ENCODE measurements at regions not wholly inside any gene's neighbourhood (a gene's known extent, or its start where the extent isn't known, plus 50 kb on each side); places are given as distances from the start of the nearest gene placed in this dataset.

DNA sequence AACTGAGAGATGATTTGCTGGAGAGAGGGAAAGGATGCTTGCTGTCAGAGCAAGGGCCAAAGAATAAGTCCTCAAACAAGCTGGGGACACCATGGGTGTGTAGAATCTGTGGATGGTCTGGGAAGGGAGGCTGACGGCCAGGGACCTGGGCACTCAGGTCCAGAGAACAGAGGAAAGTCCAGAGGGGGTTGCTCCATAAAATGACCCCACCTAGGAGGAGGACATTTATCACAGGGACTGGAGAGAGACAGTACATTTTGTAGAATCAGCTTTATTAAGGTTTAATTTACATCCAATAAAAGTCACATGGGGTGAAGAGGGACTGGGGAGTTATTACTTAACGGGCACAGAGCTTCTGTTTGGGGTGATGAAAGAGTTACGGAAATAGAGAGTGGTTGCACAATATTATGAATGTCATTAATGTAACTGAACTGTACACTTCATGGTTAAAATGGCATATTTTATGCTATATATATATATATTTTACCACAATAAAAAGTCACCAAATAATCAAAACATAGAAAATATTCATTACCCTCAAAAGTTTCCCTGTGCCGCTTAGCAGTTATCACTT, 73.0 kb upstream of the ABCD3 start:
- no CpG with 5 or more reads among the region's 4 CpGs for WGBS, 2 donors (ENCODE audit: extremely low coverage in 2 of 2, insufficient read length in 2 of 2, insufficient replicate concordance in 1 of 2)

DNA sequence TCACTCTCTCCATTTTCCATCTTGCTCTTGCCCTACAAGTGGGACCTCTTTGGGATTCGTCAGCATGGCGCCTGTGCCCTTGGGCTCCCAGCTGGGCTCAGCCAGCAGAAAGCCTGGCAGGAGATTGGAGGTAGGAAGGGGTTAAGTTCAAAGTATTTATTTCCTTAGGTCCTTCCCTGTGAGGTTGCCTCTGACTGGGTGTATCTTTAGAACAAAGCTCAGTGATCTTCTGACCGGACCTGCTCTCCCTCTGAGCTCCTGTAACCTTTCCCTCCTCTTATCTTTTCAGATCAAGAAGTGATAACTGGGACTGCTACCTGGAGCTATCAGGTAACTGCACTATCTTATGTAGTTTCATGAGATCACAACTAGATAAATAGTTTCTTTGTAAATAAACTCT, 75.8 kb upstream of the ABCD3 start:
- no peak overlapping the region for H2AK5ac ChIP-seq (ENCODE audit: low read depth, low read length)
- no peak for DNase-seq (ENCODE audit: low spot score)
- no peak overlapping the region for H2BK120ac ChIP-seq (ENCODE audit: low read depth, low read length)
- no peak overlapping the region for H3K14ac ChIP-seq (ENCODE audit: low read length)
- no peaks in the 10 kb centered on the region for H3K4me1 ChIP-seq (ENCODE audit: control insufficient read depth in 2 of 2, insufficient read depth in 1 of 2, low read depth in 1 of 2, low read length in 2 of 2)
- no CpG with 5 or more reads among the region's 3 CpGs for WGBS, 2 donors (ENCODE audit: extremely low coverage in 2 of 2, insufficient read length in 2 of 2, insufficient replicate concordance in 1 of 2)
- no peak overlapping the region for H4K91ac ChIP-seq (ENCODE audit: low read depth, low read length, poor library complexity)
- no peak overlapping the region for H3K4me3 ChIP-seq (ENCODE audit: low read length in 2 of 2)
- H2BK5ac ChIP-seq (ENCODE audit: low read length), result no peak overlapping the region
- H3K27me3 ChIP-seq (ENCODE audit: control insufficient read depth in 3 of 3, insufficient read depth in 3 of 3, low read depth in 1 of 3, low read length in 3 of 3), result peaks cover 0 to 15% (median 0%) of the 10 kb centered on the region in 3 experiments
- H2BK15ac ChIP-seq (ENCODE audit: low read length), result no peak overlapping the region
- no peak overlapping the region for H2BK12ac ChIP-seq (ENCODE audit: low read length)
- H3K23ac ChIP-seq (ENCODE audit: low read depth, low read length, poor library complexity), result no peak overlapping the region
- no peaks in the 10 kb centered on the region for H3K79me1 ChIP-seq (ENCODE audit: low read depth, low read length)
- no peak overlapping the region for H3K4ac ChIP-seq (ENCODE audit: low read length)
- H3K9ac ChIP-seq (ENCODE audit: low read depth, low read length, poor library complexity), result no peak overlapping the region
- no peaks in the 10 kb centered on the region for H3K36me3 ChIP-seq (replicated peaks in 1 of 2; ENCODE audit: control insufficient read depth in 2 of 2, insufficient read depth in 2 of 2, low read length in 2 of 2)
- no peak overlapping the region for H3K4me2 ChIP-seq (ENCODE audit: insufficient read depth, low read length, poor library complexity, severe bottlenecking)
- H3K27ac ChIP-seq (replicated peaks; ENCODE audit: low read length), result no peak overlapping the region
- H3K18ac ChIP-seq (ENCODE audit: low read length), result no peak overlapping the region
- no peaks in the 10 kb centered on the region for H3K9me3 ChIP-seq (replicated peaks in 1 of 2; ENCODE audit: control insufficient read depth in 2 of 2, insufficient read depth in 1 of 2, low read depth in 1 of 2, low read length in 2 of 2)
- H4K8ac ChIP-seq (ENCODE audit: low read depth, low read length), result no peak overlapping the region
- no peak overlapping the region for H2AFZ ChIP-seq (ENCODE audit: low read length)

More for the DNA sequence above, 73.0 kb upstream of the ABCD3 start:
- Histone ChIP-seq H3K23ac (ENCODE audit: low read depth, low read length, poor library complexity) (no peak overlapping the region), H4K8ac (ENCODE audit: low read depth, low read length) (no peak overlapping the region), H3K9me3 (replicated peaks in 1 of 2; ENCODE audit: control insufficient read depth in 2 of 2, insufficient read depth in 1 of 2, low read depth in 1 of 2, low read length in 2 of 2) (no peaks in the 10 kb centered on the region), H2AK5ac (ENCODE audit: low read depth, low read length) (no peak overlapping the region), H3K4me1 (ENCODE audit: control insufficient read depth in 2 of 2, insufficient read depth in 1 of 2, low read depth in 1 of 2, low read length in 2 of 2) (no peaks in the 10 kb centered on the region), H2BK15ac (ENCODE audit: low read length) (no peak overlapping the region), H2BK12ac (ENCODE audit: low read length) (no peak overlapping the region), H2AFZ (ENCODE audit: low read length) (no peak overlapping the region), H3K4me3 (ENCODE audit: low read length in 2 of 2) (no peak overlapping the region), H3K79me1 (ENCODE audit: low read depth, low read length) (no peaks in the 10 kb centered on the region), H3K27me3 (ENCODE audit: control insufficient read depth in 3 of 3, insufficient read depth in 3 of 3, low read depth in 1 of 3, low read length in 3 of 3) (peaks cover 0 to 23% (median 0%) of the 10 kb centered on the region in 3 experiments), H4K91ac (ENCODE audit: low read depth, low read length, poor library complexity) (no peak overlapping the region), H3K27ac (replicated peaks; ENCODE audit: low read length) (no peak overlapping the region), H3K14ac (ENCODE audit: low read length) (no peak overlapping the region), H2BK120ac (ENCODE audit: low read depth, low read length) (no peak overlapping the region), H3K9ac (ENCODE audit: low read depth, low read length, poor library complexity) (no peak overlapping the region), H2BK5ac (ENCODE audit: low read length) (no peak overlapping the region), H3K4ac (ENCODE audit: low read length) (no peak overlapping the region), H3K18ac (ENCODE audit: low read length) (no peak overlapping the region), H3K4me2 (ENCODE audit: insufficient read depth, low read length, poor library complexity, severe bottlenecking) (no peak overlapping the region), H3K36me3 (replicated peaks in 1 of 2; ENCODE audit: control insufficient read depth in 2 of 2, insufficient read depth in 2 of 2, low read length in 2 of 2) (no peaks in the 10 kb centered on the region)
- DNase-seq (ENCODE audit: low spot score), result no peak

DNA sequence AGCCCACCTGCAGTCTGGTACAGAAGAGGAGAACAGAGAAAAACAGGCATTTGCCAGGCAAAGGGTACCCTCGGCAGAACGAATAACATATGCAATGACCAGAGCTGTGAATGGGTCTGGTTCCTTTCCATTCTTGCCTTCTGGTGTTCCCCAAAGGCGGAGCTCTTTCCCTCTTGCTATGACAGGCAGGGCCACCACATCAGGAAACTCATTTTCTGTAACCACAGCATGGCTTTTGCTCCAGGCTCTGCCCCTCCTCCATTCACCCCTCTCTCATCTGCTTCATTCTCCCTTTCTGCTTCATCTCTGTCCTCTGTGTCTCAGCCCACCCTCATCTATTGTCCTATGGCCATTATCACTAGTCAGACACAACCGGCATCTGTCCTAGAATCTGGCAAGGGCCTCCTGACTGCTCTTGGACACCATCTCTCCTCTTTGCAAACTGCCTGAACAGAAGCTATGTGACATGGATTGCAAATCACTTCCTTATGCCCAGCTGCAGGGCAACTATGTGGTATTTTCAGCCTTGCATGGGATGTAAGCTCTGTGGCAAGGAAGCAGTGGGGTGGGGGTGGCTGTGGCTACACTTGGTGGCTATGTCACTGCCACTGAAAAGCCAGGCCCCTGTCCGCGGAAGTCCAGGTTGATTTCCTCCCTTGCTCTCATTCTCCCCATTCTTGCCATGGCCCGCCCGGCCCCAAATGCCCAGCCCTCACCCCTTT, 78.8 kb upstream of the ABCD3 start:
- Histone ChIP-seq H3K9me3 (replicated peaks in 1 of 2; ENCODE audit: control insufficient read depth in 2 of 2, insufficient read depth in 1 of 2, low read depth in 1 of 2, low read length in 2 of 2) (no peaks in the 10 kb centered on the region), H2BK15ac (ENCODE audit: low read length) (no peak overlapping the region), H4K91ac (ENCODE audit: low read depth, low read length, poor library complexity) (no peak overlapping the region)

DNA sequence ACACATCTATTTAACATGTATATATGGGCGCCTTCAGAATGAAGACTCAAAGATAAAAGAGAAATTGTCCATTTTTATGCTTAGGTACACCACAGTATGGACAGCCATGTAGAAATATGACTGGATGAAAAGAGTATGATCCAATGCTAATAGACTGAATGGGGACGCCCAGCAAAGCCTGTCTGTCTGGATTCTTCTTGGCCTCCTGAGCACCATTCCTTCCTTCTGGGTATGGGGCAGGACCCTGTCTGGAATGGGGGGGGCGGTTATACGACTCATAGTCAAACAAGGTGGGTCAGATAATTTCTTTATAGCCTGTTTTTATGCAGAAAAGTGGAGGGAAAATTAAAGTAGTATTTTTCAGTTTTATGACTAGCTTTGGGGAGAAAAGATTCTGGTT, 81.2 kb upstream of the ABCD3 start:
- Histone ChIP-seq H3K79me1 (ENCODE audit: low read depth, low read length) (no peaks in the 10 kb centered on the region), H4K8ac (ENCODE audit: low read depth, low read length) (no peak overlapping the region), H3K4ac (ENCODE audit: low read length) (no peak overlapping the region), H3K14ac (ENCODE audit: low read length) (no peak overlapping the region), H2BK15ac (ENCODE audit: low read length) (no peak overlapping the region), H2BK12ac (ENCODE audit: low read length) (no peak overlapping the region), H3K9me3 (replicated peaks in 1 of 2; ENCODE audit: control insufficient read depth in 2 of 2, insufficient read depth in 1 of 2, low read depth in 1 of 2, low read length in 2 of 2) (no peaks in the 10 kb centered on the region), H3K23ac (ENCODE audit: low read depth, low read length, poor library complexity) (no peak overlapping the region), H3K9ac (ENCODE audit: low read depth, low read length, poor library complexity) (no peak overlapping the region), H3K18ac (ENCODE audit: low read length) (no peak overlapping the region), H2AFZ (ENCODE audit: low read length) (no peak overlapping the region), H2BK120ac (ENCODE audit: low read depth, low read length) (no peak overlapping the region), H2AK5ac (ENCODE audit: low read depth, low read length) (no peak overlapping the region), H3K4me2 (ENCODE audit: insufficient read depth, low read length, poor library complexity, severe bottlenecking) (no peak overlapping the region), H3K4me1 (ENCODE audit: control insufficient read depth in 2 of 2, insufficient read depth in 1 of 2, low read depth in 1 of 2, low read length in 2 of 2) (peaks cover 0 to 2% of the 10 kb centered on the region in 2 donors), H3K4me3 (ENCODE audit: low read length in 2 of 2) (no peak overlapping the region), H3K27ac (replicated peaks; ENCODE audit: low read length) (no peak overlapping the region), H3K27me3 (ENCODE audit: control insufficient read depth in 3 of 3, insufficient read depth in 3 of 3, low read depth in 1 of 3, low read length in 3 of 3) (peaks cover 0 to 6% (median 0%) of the 10 kb centered on the region in 3 experiments), H3K36me3 (replicated peaks in 1 of 2; ENCODE audit: control insufficient read depth in 2 of 2, insufficient read depth in 2 of 2, low read length in 2 of 2) (no peaks in the 10 kb centered on the region), H4K91ac (ENCODE audit: low read depth, low read length, poor library complexity) (no peak overlapping the region), H2BK5ac (ENCODE audit: low read length) (no peak overlapping the region)
- DNase-seq (ENCODE audit: low spot score), result no peak
- WGBS, 2 donors (ENCODE audit: extremely low coverage in 2 of 2, insufficient read length in 2 of 2, insufficient replicate concordance in 1 of 2), result no CpG with 5 or more reads among the region's 4 CpGs

More for the DNA sequence above, 78.8 kb upstream of the ABCD3 start:
- Histone ChIP-seq H3K27ac (replicated peaks; ENCODE audit: low read length) (no peak overlapping the region), H3K36me3 (replicated peaks in 1 of 2; ENCODE audit: control insufficient read depth in 2 of 2, insufficient read depth in 2 of 2, low read length in 2 of 2) (no peaks in the 10 kb centered on the region), H2BK120ac (ENCODE audit: low read depth, low read length) (no peak overlapping the region), H3K14ac (ENCODE audit: low read length) (no peak overlapping the region), H3K4me3 (ENCODE audit: low read length in 2 of 2) (no peak overlapping the region), H3K27me3 (ENCODE audit: control insufficient read depth in 3 of 3, insufficient read depth in 3 of 3, low read depth in 1 of 3, low read length in 3 of 3) (peaks cover 0 to 15% (median 0%) of the 10 kb centered on the region in 3 experiments), H3K4me2 (ENCODE audit: insufficient read depth, low read length, poor library complexity, severe bottlenecking) (no peak overlapping the region), H3K18ac (ENCODE audit: low read length) (peak overlapping the region; percentile 19), H3K4me1 (ENCODE audit: control insufficient read depth in 2 of 2, insufficient read depth in 1 of 2, low read depth in 1 of 2, low read length in 2 of 2) (no peaks in the 10 kb centered on the region), H2AK5ac (ENCODE audit: low read depth, low read length) (no peak overlapping the region), H3K4ac (ENCODE audit: low read length) (no peak overlapping the region), H2AFZ (ENCODE audit: low read length) (no peak overlapping the region), H2BK12ac (ENCODE audit: low read length) (no peak overlapping the region), H3K79me1 (ENCODE audit: low read depth, low read length) (no peaks in the 10 kb centered on the region), H2BK5ac (ENCODE audit: low read length) (no peak overlapping the region), H3K9ac (ENCODE audit: low read depth, low read length, poor library complexity) (peak overlapping the region; percentile 26), H4K8ac (ENCODE audit: low read depth, low read length) (no peak overlapping the region), H3K23ac (ENCODE audit: low read depth, low read length, poor library complexity) (no peak overlapping the region)
- WGBS, 2 donors (ENCODE audit: extremely low coverage in 2 of 2, insufficient read length in 2 of 2, insufficient replicate concordance in 1 of 2), result no CpG with 5 or more reads among the region's 8 CpGs
- no peak for DNase-seq (ENCODE audit: low spot score)

Measured in neuronal stem cell (in vitro differentiated cells).